Liver (tissue), 7 donors: ENCODE measurements at regions not wholly inside any gene's neighbourhood (a gene's known extent, or its start where the extent isn't known, plus 50 kb on each side); places are given as distances from the start of the nearest gene placed in this dataset.

Experiments used
- DNase-seq: peaks from one replicate; pipeline ENCODE4 v3.0.0-alpha.2; 2017; ENCODE audit warnings: low spot score
- H3K27ac ChIP-seq, 2 donors: one replicate each; pipeline ENCODE4 v1.7.0; 2013; ENCODE audit warnings: inconsistent platforms in 2 of 2, low read length in 2 of 2, control low read depth in 1 of 2, low read depth in 1 of 2, mild to moderate bottlenecking in 1 of 2
- H3K27me3 ChIP-seq, 4 donors: one replicate each; pipeline versions ENCODE4 v1.6.1 to v1.7.0; 2013; ENCODE audit warnings: low read length in 3 of 4, inconsistent platforms in 1 of 4, mild to moderate bottlenecking in 1 of 4, moderate library complexity in 1 of 4; ENCODE audit not compliant: control insufficient read depth in 4 of 4, insufficient read depth in 4 of 4
- H3K36me3 ChIP-seq, 4 donors: one replicate each; pipeline versions ENCODE4 v1.6.1 to v1.7.0; 2013; ENCODE audit warnings: low read length in 3 of 4, mild to moderate bottlenecking in 3 of 4, low read depth in 1 of 4, moderate library complexity in 1 of 4; ENCODE audit not compliant: control insufficient read depth in 4 of 4, insufficient read depth in 3 of 4
- H3K4me1 ChIP-seq, 4 donors: one replicate each; pipeline versions ENCODE4 v1.6.1 to v1.7.0; 2013; ENCODE audit warnings: low read length in 3 of 4, mild to moderate bottlenecking in 3 of 4, moderate library complexity in 1 of 4; ENCODE audit not compliant: control insufficient read depth in 4 of 4, insufficient read depth in 4 of 4
- H3K4me3 ChIP-seq, 3 donors: one replicate each; pipeline versions ENCODE4 v1.6.1 to v1.7.0; 2013; ENCODE audit warnings: low read length in 3 of 3, control low read depth in 1 of 3, low read depth in 1 of 3, mild to moderate bottlenecking in 1 of 3
- H3K9ac ChIP-seq, 2 donors: one replicate each; pipeline ENCODE4 v1.7.0; 2013; ENCODE audit warnings: low read length in 2 of 2, mild to moderate bottlenecking in 2 of 2, moderate library complexity in 2 of 2, control low read depth in 1 of 2, low read depth in 1 of 2
- H3K9me3 ChIP-seq, 4 donors: one replicate each; pipeline versions ENCODE4 v1.6.1 to v1.7.0; 2013; ENCODE audit warnings: low read length in 3 of 4; ENCODE audit not compliant: control insufficient read depth in 4 of 4
- ATF3 ChIP-seq: IDR thresholded peaks from 2 replicates; pipeline ENCODE4 v1.6.1; 2016; ENCODE audit warnings: antibody characterized with exemption
- EGR1 ChIP-seq, 2 donors: IDR thresholded peaks; 2 replicates each; pipeline ENCODE4 v1.6.1; 2016 to 2018; ENCODE audit warnings: antibody characterized with exemption in 2 of 2, low read depth in 2 of 2
- FOXA2 ChIP-seq: IDR thresholded peaks from 2 replicates; pipeline ENCODE4 v1.6.1; 2016; ENCODE audit warnings: antibody characterized with exemption
- GABPA ChIP-seq, 2 donors: IDR thresholded peaks in 1 of 2; conservative IDR thresholded peaks in 1 of 2; 2 replicates each; pipeline ENCODE4 v1.6.1; 2016; ENCODE audit warnings: antibody characterized with exemption in 2 of 2, mild to moderate bottlenecking in 1 of 2, moderate library complexity in 1 of 2
- HNF4A ChIP-seq, 2 donors: conservative IDR thresholded peaks; 2 replicates each; pipeline ENCODE4 v1.6.1; 2016; ENCODE audit warnings: antibody characterized with exemption in 2 of 2, mild to moderate bottlenecking in 2 of 2
- HNF4G ChIP-seq: IDR thresholded peaks from 2 replicates; pipeline ENCODE4 v1.6.1; 2016; ENCODE audit warnings: antibody characterized with exemption
- JUND ChIP-seq, 2 donors: IDR thresholded peaks; 2 replicates each; pipeline ENCODE4 v1.6.1; 2016; ENCODE audit warnings: antibody characterized with exemption in 2 of 2
- MAX ChIP-seq: IDR thresholded peaks from 2 replicates; pipeline ENCODE4 v1.6.1; 2016; ENCODE audit warnings: antibody characterized with exemption
- NR2F2 ChIP-seq: IDR thresholded peaks from 2 replicates; pipeline ENCODE4 v1.6.1; 2016; ENCODE audit warnings: antibody characterized with exemption
- RAD21 ChIP-seq, 2 donors: IDR thresholded peaks; 2 replicates each; pipeline ENCODE4 v1.6.1; 2016; ENCODE audit warnings: antibody characterized with exemption in 2 of 2, mild to moderate bottlenecking in 2 of 2
- REST ChIP-seq: IDR thresholded peaks from 2 replicates; pipeline ENCODE4 v1.6.1; 2016; ENCODE audit warnings: antibody characterized with exemption, mild to moderate bottlenecking
- RXRA ChIP-seq, 2 donors: IDR thresholded peaks; 2 replicates each; pipeline ENCODE4 v1.6.1; 2017 to 2018; ENCODE audit warnings: antibody characterized with exemption in 2 of 2, mild to moderate bottlenecking in 1 of 2
- SP1 ChIP-seq: IDR thresholded peaks from 2 replicates; pipeline ENCODE4 v1.6.1; 2018; ENCODE audit warnings: antibody characterized with exemption, mild to moderate bottlenecking
- TAF1 ChIP-seq: conservative IDR thresholded peaks from 2 replicates; pipeline ENCODE4 v1.6.1; 2016; ENCODE audit warnings: antibody characterized with exemption, mild to moderate bottlenecking
- YY1 ChIP-seq: IDR thresholded peaks from 2 replicates; pipeline ENCODE4 v1.6.1; 2016; ENCODE audit warnings: antibody characterized with exemption, mild to moderate bottlenecking
- ZBTB33 ChIP-seq: IDR thresholded peaks from 2 replicates; pipeline ENCODE4 v1.6.1; 2016; ENCODE audit warnings: antibody characterized with exemption
- WGBS: extraction: QIAGEN DNeasy Blood & Tissue Kit; methylation state at CpG from one replicate; pipeline ENCODE4 v1.1.7; 2013; 5-methylcytosine and 5-hydroxymethylcytosine counted together
- donor health status: healthy.
- donor health status: healthy.
- donor health status: healthy.
- donor health status: healthy.

- Histone ChIP-seq H3K9me3 (no peaks in the 10 kb centered on the region), H3K27me3 (no peaks in the 10 kb centered on the region), H3K27ac (no peak overlapping the region), H3K9ac (no peak overlapping the region), H3K36me3 (no peaks in the 10 kb centered on the region), H3K4me1 (peaks cover 0 to 7% (median 5%) of the 10 kb centered on the region in 4 donors), H3K4me3 (no peak overlapping the region)
- TF ChIP-seq SP1 = no peak
- no peak for TF ChIP-seq RAD21 (IDR thresholded peaks at IDR 0.05)
- no peak for TF ChIP-seq NR2F2
- no peak for TF ChIP-seq FOXA2
- no peak for TF ChIP-seq EGR1 (IDR thresholded peaks at IDR 0.05; ENCODE audit: low read depth in 2 of 2)
- TF ChIP-seq ZBTB33 = no peak
- no peak for TF ChIP-seq RXRA (IDR thresholded peaks at IDR 0.05)
- TF ChIP-seq REST = no peak
- no peak for TF ChIP-seq TAF1
- TF ChIP-seq YY1 = no peak
- no peak for TF ChIP-seq JUND (IDR thresholded peaks at IDR 0.05)
- TF ChIP-seq MAX = no peak
- TF ChIP-seq HNF4G = no peak
- TF ChIP-seq ATF3 = no peak
- TF ChIP-seq GABPA (IDR thresholded peaks at IDR 0.05 in 1 of 2, conservative IDR thresholded peaks at IDR 0.05 in 1 of 2) = no peak
- TF ChIP-seq HNF4A (conservative IDR thresholded peaks at IDR 0.05) = no peak
- no peak for DNase-seq
These were observed 607.6 kb downstream of the EBF1 start for GRCh38 chr5:158492136-158492535.

GRCh38 chr5:158487664-158488063 lies 612.1 kb downstream of the EBF1 start:
- 65% methylated on average over 1 of the region's 1 CpG for WGBS
- Histone ChIP-seq H3K27me3 (no peaks in the 10 kb centered on the region), H3K4me3 (no peak overlapping the region), H3K27ac (no peak overlapping the region), H3K4me1 (peaks cover 0 to 7% (median 6%) of the 10 kb centered on the region in 4 donors), H3K36me3 (no peaks in the 10 kb centered on the region), H3K9me3 (no peaks in the 10 kb centered on the region), H3K9ac (no peak overlapping the region)
- TF ChIP-seq GABPA (IDR thresholded peaks at IDR 0.05 in 1 of 2, conservative IDR thresholded peaks at IDR 0.05 in 1 of 2) = no peak
- DNase-seq = no peak
